Hematopoietic multipotent progenitor cell treated with erythropoietin and hydrocortisone succinate and interleukin-3 and kit ligand, for 15 days (in vitro differentiated cells): ENCODE measurements at regions not wholly inside any gene's neighbourhood (a gene's known extent, or its start where the extent isn't known, plus 50 kb on each side); places are given as distances from the start of the nearest gene placed in this dataset.
"Not testable (repeated sequence)": the region's sequence is repeated elsewhere in the genome, so short reads cannot be mapped to it uniquely, and the experiment has no call there.

ENCODE experiments used
- DNase-seq: peaks from one replicate; pipeline ENCODE4 v3.0.0-alpha.2; 2015; ENCODE audit warnings: low spot score

- DNase-seq, result not testable (repeated sequence)
Measured at GRCh38 chr16:29130131-29130711, 145.4 kb downstream of the LAT start.

DNA sequence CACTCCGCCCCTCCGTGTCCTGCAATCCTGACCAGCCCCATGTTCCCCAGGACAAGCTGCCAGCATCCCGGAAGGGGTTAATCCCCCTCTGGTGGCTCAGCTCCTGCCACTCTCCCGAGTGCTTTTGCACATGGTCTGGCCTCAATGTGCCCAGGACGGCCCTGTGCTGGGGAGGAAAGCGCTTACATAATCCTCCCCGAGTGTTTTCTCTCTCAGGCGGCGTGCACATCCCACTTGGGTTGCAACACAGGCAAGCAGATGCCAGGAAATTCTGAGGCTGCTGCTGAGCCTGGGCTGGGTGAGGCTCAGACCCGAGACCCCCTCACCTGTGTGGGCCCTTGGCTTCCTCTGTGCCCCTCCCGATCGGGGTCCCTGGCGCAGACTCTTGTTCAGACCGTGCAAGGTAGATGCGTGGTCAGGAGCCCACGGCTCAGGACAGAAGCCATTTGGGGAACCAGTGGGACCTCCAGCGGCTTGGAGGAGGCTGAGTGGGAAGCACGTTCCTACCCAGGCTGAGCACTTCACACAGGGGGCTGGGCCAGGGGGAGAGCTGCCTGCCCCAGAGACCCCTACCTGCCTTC is 144.7 kb downstream of the LAT start:
- not testable (repeated sequence) for DNase-seq

DNA sequence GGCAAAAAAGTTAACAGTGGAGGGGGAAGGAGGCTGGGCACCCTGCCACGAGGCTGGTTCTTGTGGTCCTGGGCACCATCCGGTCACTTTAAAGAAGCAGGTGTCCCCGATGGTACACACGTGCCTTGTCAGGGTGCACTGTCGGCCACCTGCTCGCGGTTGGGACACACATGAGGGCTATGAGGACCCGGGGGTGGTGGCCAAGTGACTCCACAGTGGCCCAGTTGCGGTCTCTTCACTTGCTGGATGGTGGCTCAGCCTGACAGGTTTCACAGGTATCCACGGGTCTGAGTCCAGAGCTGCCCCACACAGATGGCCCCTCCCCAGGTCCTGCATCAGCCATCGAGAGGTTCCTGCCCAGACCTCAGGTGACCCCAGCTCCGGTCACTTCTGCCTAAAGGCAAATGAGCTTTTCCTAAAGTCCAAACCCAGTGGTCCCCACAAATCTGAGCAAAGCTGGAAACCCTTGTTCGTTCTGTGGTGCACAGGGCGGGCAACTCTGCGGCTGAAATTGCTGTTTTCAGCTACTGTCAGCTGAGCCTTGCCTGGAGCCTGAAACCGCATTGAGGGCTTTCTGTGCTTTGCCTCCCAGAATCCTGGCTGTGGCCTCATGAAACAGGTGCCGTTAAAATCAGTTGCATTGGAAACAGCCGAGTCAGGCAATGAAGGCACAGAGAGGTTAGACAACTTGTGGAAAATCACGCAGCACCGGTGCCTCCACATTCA is 144.0 kb downstream of the LAT start:
- DNase-seq, result not testable (repeated sequence)

DNA sequence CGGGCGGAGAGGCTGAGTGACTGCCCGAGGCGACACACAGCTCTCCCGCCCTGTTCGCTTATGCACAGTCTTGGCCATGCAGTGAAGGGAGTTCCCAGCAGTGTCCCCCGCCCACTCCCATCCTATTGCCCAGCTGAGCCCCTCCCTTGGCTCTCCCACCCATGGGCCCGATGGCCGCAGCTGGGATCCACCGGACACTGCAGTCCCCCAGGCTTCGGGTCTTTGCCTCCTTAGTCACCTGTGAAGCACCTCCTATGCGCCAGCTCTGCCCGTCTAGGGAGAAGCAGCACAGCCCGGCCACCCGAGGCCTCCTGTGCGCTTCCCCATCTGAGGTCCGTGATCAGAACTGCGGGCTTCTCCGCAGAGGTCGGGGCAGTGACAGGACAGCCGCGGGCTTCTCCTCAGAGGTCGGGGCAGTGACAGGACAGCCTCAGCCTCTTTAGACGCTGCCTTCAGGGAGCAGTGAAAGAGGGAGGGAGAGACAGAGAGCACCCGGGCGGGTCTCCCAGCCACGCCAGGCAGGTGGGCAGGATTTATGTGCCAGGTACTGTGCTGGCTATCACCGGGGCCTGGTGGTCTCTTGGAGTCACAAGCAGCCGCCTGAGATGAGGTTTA is 143.1 kb downstream of the LAT start:
- DNase-seq, result not testable (repeated sequence)

GRCh38 chr16:29126616-29127015 is 141.8 kb downstream of the LAT start:
- no peak for DNase-seq

- no peak for DNase-seq
Measured at GRCh38 chr16:29126057-29126494, 141.2 kb downstream of the LAT start.

GRCh38 chr16:29124828-29125227 is 140.0 kb downstream of the LAT start:
- DNase-seq, result no peak

GRCh38 chr16:29124162-29124561 is 139.3 kb downstream of the LAT start:
- DNase-seq, result not testable (repeated sequence)

GRCh38 chr16:29120680-29121079 is 135.8 kb downstream of the LAT start:
- not testable (repeated sequence) for DNase-seq

DNA sequence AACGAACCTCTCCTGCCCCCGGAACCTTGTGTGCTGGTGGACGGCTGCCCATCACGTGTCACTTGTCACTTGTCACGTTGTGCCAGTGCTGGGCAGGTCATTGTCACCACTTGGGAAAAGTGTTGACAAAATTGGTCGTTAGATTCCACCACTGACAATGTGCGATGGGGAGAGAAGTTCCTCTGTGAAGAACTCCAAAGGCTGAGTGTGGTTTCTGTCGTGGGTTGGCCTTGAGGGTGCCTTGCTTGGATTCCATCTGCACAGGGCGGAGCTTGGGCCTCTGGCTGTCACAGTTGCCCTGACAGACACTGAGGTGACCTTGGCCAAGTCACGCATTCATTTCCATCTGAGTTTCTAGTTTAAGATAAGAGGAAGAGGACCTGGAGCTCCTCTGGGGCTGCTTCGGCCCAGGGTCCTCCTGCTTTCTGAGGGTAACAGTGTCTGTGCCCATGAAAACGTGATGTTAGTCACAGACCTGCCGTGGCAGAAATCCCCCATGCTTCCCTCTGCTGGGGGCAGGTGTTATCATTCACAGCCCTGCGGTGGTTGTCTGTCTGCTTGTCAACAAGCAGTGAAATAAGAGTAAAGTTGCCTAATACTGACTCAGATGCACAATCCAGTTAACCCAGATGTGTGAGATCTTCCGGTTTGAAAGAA is 133.6 kb downstream of the LAT start:
- DNase-seq, result not testable (repeated sequence)

DNA sequence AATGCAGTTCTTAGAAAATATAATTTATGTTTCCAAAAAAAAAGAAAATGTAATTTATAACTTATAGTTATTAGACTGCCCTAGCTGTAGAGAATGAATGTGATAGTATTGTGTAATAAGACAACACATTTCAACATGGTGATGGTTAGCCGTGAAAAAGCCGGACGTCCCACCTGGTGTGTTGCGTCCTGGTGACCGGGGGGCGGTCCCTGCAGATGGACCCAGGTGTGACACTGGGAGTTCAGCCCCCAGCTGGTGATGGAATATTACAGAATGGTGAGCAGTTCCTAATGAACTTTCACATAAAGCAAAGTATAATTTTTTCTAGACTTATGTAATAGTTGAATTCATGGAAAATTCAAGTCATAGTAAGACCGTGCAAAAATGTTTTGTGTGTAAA is 132.8 kb downstream of the LAT start:
- no peak for DNase-seq

DNA sequence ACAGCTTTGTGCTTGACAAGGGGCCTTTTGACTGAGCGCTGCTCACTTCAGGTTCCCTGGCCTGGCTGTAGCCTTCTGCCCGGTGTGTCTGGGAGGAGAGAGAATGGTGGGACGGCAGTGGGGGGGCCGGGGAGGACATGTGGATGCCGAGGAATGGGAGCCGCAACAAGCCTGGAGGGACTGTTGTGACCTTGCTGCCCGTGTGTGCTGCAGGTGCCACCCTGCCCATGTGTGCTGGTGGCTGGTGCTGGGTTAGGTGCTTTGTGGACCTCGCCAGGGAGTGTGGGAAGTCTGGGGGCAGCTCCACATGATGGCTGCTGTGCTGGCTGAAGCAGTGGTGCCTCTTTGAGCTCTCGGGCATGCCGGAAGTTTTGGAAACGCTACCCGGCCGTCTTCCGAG is 132.1 kb downstream of the LAT start:
- no peak for DNase-seq

DNA sequence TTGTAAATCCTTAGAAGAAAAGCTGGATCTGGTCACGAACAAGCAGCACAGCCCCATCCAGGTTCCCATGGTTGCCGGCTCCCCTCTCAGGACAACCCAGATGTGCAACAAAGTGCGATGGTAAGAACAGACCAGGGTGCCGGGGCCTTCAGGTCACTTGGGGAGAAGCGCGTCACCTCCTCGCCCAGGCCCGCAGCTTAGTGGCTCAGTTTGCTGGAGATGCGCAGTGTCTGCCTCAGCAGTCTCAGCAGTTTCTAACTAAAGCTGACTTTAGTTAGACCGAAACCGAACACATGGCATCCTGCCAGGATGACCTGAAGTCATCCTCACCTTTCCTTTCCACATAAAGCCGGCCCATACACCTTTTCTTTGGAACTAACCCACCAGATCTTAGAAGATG is 131.4 kb downstream of the LAT start:
- DNase-seq, result not testable (repeated sequence)

DNA sequence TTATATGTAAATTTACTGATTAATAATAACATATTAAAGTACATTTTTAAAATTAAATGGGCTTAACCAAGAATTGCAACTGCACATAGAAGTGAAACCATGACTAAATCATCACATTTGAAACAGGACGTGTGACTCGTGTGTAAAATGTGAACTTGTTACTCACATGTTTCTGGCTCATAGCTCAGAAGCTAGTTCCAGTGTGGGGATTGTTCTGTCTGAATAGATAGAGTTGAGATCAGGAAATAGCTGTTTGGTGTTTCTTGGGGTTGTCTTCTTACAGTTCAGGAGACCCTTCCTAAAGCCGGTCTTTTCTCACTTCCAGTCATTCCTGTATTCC is 130.9 kb downstream of the LAT start:
- not testable (repeated sequence) for DNase-seq

DNA sequence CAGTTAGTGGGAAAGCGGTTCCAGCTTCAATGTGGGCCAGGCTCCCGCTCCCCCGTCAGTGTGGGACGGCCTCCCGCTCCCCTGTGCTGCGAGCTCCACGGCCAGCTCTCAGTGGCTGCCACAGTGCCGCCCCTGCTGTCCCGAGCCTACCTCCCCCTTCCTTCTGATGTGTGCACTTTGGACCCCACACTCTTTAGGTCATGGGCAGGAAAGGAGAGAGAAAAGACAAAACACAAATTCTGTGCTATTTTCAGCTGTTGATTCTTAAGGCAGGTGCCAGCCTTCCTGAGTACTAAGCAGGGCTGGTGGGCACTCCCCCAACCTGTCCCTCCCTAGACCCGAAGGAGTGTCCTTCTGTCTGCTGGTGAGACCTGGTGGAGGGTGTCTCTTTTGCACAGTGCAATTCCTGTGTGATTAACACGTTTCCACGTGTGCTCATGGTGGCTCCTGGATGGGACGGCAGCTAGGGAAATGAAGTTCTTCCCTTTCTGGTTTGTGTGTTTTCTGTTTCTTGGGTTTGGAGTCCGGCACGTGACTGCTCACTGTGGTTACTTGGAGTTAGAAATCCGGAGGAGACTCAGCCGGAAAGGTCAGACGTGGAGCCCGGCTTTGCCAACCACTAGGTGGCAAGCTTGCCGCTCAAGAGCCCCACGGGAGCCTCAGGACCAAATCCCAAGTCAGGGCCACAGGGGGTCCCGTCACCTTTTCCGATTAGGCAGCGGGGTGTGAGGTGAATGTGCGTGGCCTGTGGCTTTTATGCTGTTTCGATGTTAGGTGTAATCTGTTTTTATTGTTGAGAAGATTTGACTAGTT is 130.3 kb downstream of the LAT start:
- DNase-seq, result not testable (repeated sequence)

DNA sequence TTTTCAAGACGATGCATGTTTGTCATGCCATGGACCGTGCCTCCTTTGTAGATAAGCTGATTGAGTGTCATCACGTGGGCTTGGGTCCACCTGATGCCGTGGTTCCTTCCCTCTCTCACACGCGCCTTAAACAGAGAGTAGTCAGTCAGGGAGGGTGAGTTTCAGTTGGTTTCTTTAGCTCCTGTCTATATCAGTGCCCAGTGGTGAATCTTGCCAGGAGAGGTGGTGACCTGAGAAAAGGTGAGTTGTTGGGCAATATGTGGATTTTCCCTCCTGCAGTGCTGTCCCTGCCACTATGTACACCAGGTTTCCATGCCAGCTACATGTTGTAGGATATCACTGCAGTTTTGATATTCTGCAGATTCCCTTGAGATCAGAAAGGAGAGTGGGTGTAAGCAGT is 129.7 kb downstream of the LAT start:
- DNase-seq, result no peak

DNA sequence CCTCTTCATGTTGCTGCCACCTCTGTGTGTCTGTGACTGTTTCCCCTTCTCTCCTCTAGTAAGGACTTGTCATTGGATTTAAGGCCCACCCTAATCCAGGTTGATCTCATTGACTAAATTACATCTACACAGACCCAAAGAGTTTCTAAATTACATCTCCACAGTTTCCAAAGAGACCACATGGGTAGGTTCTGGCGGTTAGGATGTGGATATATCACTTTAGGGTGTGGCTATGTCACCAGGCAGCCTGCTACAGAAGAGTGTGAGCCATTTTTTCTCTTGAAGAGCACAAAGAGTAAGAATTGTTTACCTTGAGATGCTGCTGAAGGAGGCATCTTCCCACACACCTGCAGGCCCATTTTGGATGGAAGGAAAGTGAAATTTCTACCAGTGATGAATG is 128.6 kb downstream of the LAT start:
- not testable (repeated sequence) for DNase-seq

DNA sequence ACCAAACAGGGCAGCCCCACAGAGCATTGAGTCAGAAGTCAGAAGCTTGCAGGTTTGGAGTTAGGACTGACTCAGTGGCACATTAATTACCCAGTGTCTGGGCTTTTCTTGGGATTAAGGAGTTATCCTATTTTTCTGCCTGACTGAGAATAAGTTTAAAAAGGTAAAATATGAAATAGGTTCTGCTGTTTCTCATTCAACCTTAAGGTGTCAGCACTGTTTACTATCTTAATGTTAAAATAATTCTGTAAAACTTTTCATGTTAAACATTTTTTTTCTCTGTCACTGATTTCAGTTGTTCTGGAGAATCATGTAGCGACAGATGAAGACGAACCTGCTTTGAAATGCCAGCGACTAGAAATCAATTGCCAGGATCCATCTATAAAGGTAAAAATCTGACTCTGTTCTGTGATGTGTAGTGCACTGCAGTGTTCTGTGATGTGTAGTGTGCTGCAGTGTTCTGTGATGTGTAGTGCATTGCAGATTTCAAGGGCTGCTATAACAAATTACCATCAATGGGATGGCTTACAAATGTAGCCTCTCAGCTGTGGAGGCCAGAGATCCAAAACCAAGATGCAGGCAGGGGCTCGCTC is 128.0 kb downstream of the LAT start:
- DNase-seq, result no peak

DNA sequence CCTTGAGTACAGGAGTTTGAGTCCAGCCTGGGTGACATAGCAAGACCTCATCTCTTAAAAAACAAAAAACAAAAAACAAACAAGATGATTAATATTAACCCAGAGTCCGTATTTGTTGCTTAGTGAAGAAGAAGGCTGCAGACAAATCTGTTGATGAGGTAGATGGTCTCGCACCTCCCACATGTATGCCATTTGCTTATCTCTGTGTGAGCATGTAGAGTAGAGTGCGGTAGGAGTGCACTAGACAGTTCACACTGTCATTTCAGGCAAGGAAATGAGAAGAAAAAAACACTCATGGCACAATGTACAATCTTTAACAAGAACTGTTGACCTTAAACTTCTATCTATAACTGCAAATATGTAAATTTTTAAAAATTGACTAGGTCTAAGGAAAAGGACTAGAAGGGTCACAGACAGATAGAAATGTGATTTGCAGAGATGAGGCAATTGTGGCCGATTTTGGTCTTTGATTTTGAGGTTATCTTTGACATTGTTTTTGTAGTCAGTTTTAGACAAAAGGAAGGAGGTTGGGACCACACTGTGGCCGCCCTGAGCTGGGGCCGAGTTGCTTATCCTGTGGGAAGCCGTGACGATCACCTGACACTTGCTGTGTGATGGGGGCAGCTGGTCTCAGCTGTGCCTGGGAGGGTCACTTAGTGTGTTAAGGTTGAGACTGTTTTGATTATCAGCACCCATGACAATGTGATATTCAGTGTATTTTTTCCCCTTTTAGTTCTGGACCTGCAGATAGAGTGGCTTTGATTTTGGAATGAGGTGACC is 127.2 kb downstream of the LAT start:
- DNase-seq, result not testable (repeated sequence)

- DNase-seq, result no peak
Measured at GRCh38 chr16:29111421-29111820, 126.6 kb downstream of the LAT start.
